HEK293 (cell line): ENCODE measurements at regions not wholly inside any gene's neighbourhood (a gene's known extent, or its start where the extent isn't known, plus 50 kb on each side); places are given as distances from the start of the nearest gene placed in this dataset.

ENCODE experiments used
- CTCF ChIA-PET: fragments of 350-600 bp; formaldehyde crosslinking; extraction: SDS; loops from one replicate; lab custom pipeline; 2021; ENCODE audit warnings: antibody characterized with exemption; lab: Yijun Ruan, JAX
- POLR2A ChIA-PET: fragments of 300-600 bp; formaldehyde crosslinking; extraction: SDS; loops from one replicate; lab custom pipeline; 2020; ENCODE audit warnings: antibody characterized with exemption, inconsistent platforms; lab: Yijun Ruan, JAX
- H3K27ac ChIP-seq: fragments of 200-500 bp; sonication (Bioruptor generic); 2 replicates; pipeline ENCODE4 v1.5.1; 2014; ENCODE audit warnings: low read depth, low read length, control low read depth, inconsistent platforms; ENCODE audit errors: extremely low read depth
- H3K36me3 ChIP-seq, 2 experiments: fragments of 200-500 bp in 1 of 2; sonication (Bioruptor generic) in 1 of 2; 1 replicate in 1 of 2; 2 replicates in 1 of 2; pipeline ENCODE4 v1.5.1; 2014 to 2017; ENCODE audit warnings: inconsistent platforms in 2 of 2, low read length in 2 of 2; ENCODE audit not compliant: control insufficient read depth in 2 of 2, insufficient read depth in 1 of 2
- H3K4me1 ChIP-seq: fragments of 200-500 bp; sonication (Bioruptor generic); 2 replicates; pipeline ENCODE4 v1.5.1; 2014; ENCODE audit warnings: mild to moderate bottlenecking, low read length, inconsistent platforms; ENCODE audit not compliant: control insufficient read depth, insufficient read depth
- H3K4me3 ChIP-seq: 2 replicates; pipeline ENCODE4 v1.5.1; 2011; ENCODE audit warnings: low read depth, mild to moderate bottlenecking, control low read depth, low read length, moderate library complexity
- H3K9me3 ChIP-seq: fragments of 200-500 bp; sonication (Bioruptor generic); 2 replicates; pipeline ENCODE4 v1.5.1; 2014; ENCODE audit warnings: low read depth, low read length, inconsistent platforms; ENCODE audit not compliant: control insufficient read depth, insufficient read depth
- GLI4 ChIP-seq: fragments of 450-650 bp; formaldehyde crosslinking; IDR thresholded peaks from 2 replicates; pipeline ENCODE4 v1.5.1; 2016; ENCODE audit warnings: missing biosample characterization, missing genetic modification characterization
- GLIS1 ChIP-seq: fragments of 450-650 bp; formaldehyde crosslinking; IDR thresholded peaks from 2 replicates; pipeline ENCODE4 v1.5.1; 2016; ENCODE audit warnings: missing biosample characterization, missing genetic modification characterization
- OSR2 ChIP-seq: fragments of 450-650 bp; formaldehyde crosslinking; IDR thresholded peaks from 2 replicates; pipeline ENCODE4 v1.5.1; 2016; ENCODE audit warnings: missing biosample characterization, missing genetic modification characterization
- OVOL3 ChIP-seq: fragments of 450-650 bp; formaldehyde crosslinking; IDR thresholded peaks from 2 replicates; pipeline ENCODE4 v1.5.1; 2016; ENCODE audit warnings: missing biosample characterization, missing genetic modification characterization
- PRDM6 ChIP-seq: fragments of 450-650 bp; formaldehyde crosslinking; IDR thresholded peaks from 2 replicates; pipeline ENCODE4 v1.5.1; 2017; ENCODE audit warnings: missing biosample characterization, missing genetic modification characterization
- ZNF10 ChIP-seq: fragments of 450-650 bp; formaldehyde crosslinking; IDR thresholded peaks from 2 replicates; pipeline ENCODE4 v1.5.1; 2017; ENCODE audit warnings: missing biosample characterization, missing genetic modification characterization
- ZNF140 ChIP-seq: fragments of 450-650 bp; formaldehyde crosslinking; IDR thresholded peaks from 2 replicates; pipeline ENCODE4 v1.5.1; 2016; ENCODE audit warnings: missing biosample characterization, missing genetic modification characterization
- ZNF19 ChIP-seq: fragments of 450-650 bp; formaldehyde crosslinking; IDR thresholded peaks from 2 replicates; pipeline ENCODE4; 2016; ENCODE audit warnings: missing biosample characterization, missing genetic modification characterization, low read depth
- ZNF211 ChIP-seq: fragments of 450-650 bp; formaldehyde crosslinking; IDR thresholded peaks from 2 replicates; pipeline ENCODE4 v1.5.1; 2016; ENCODE audit warnings: low read depth, missing biosample characterization, missing genetic modification characterization
- ZNF23 ChIP-seq: fragments of 450-650 bp; formaldehyde crosslinking; IDR thresholded peaks from 2 replicates; pipeline ENCODE4 v1.5.1; 2016; ENCODE audit warnings: missing biosample characterization, missing genetic modification characterization, borderline replicate concordance
- ZNF274 ChIP-seq, 2 experiments: fragments of 200-500 bp in 1 of 2; fragments of 450-650 bp in 1 of 2; sonication (Bioruptor generic) in 1 of 2; formaldehyde crosslinking in 1 of 2; IDR thresholded peaks; 2 replicates each; pipeline versions ENCODE4 v1.5.1 to v1.6.1; 2014 to 2016; ENCODE audit warnings: borderline replicate concordance in 1 of 2, inconsistent platforms in 1 of 2, low read length in 1 of 2, missing biosample characterization in 1 of 2, missing genetic modification characterization in 1 of 2
- ZNF354C ChIP-seq: fragments of 450-650 bp; formaldehyde crosslinking; IDR thresholded peaks from 2 replicates; pipeline ENCODE4 v1.5.1; 2016; ENCODE audit warnings: missing biosample characterization, missing genetic modification characterization, low read depth, borderline replicate concordance
- ZNF37A ChIP-seq: fragments of 450-650 bp; IDR thresholded peaks from 2 replicates; pipeline ENCODE4 v1.5.1; 2018; ENCODE audit warnings: missing biosample characterization, missing genetic modification characterization
- ZNF610 ChIP-seq: fragments of 450-650 bp; formaldehyde crosslinking; IDR thresholded peaks from 2 replicates; pipeline ENCODE4 v1.5.1; 2016; ENCODE audit warnings: missing biosample characterization, missing genetic modification characterization, borderline replicate concordance
- ZNF624 ChIP-seq: fragments of 450-650 bp; formaldehyde crosslinking; IDR thresholded peaks from 2 replicates; pipeline ENCODE4 v1.5.1; 2017; ENCODE audit warnings: missing biosample characterization, missing genetic modification characterization
- ZNF747 ChIP-seq: fragments of 450-650 bp; formaldehyde crosslinking; IDR thresholded peaks from 2 replicates; pipeline ENCODE4 v1.5.1; 2016; ENCODE audit warnings: missing biosample characterization, missing genetic modification characterization
- ZSCAN23 ChIP-seq: fragments of 450-650 bp; formaldehyde crosslinking; IDR thresholded peaks from 2 replicates; pipeline ENCODE4 v1.5.1; 2016; ENCODE audit warnings: missing biosample characterization, missing genetic modification characterization
- ZSCAN30 ChIP-seq: fragments of 450-650 bp; IDR thresholded peaks from 2 replicates; pipeline ENCODE4 v1.5.1; 2018; ENCODE audit warnings: missing biosample characterization, mild to moderate bottlenecking, missing genetic modification characterization, moderate library complexity
- TF ChIP-seq, protein P1 (sequence below): fragments of 450-650 bp; formaldehyde crosslinking; IDR thresholded peaks from 2 replicates; pipeline ENCODE4 v1.5.1; 2016; ENCODE audit warnings: missing biosample characterization, missing genetic modification characterization
- TF ChIP-seq, protein P2 (sequence below): fragments of 450-650 bp; formaldehyde crosslinking; IDR thresholded peaks from 2 replicates; pipeline ENCODE4 v1.5.1; 2016; ENCODE audit warnings: missing biosample characterization, missing genetic modification characterization
- TF ChIP-seq, protein P3 (sequence below): sonication (generic); formaldehyde crosslinking; IDR thresholded peaks from 2 replicates; pipeline ENCODE4 v1.8.1; 2022; ENCODE audit warnings: mild to moderate bottlenecking, moderate library complexity, missing genetic modification reagents
- TF ChIP-seq, protein P4 (sequence below): fragments of 450-650 bp; formaldehyde crosslinking; IDR thresholded peaks from 2 replicates; pipeline ENCODE4 v1.5.1; 2016; ENCODE audit warnings: missing biosample characterization, missing genetic modification characterization

DNA sequence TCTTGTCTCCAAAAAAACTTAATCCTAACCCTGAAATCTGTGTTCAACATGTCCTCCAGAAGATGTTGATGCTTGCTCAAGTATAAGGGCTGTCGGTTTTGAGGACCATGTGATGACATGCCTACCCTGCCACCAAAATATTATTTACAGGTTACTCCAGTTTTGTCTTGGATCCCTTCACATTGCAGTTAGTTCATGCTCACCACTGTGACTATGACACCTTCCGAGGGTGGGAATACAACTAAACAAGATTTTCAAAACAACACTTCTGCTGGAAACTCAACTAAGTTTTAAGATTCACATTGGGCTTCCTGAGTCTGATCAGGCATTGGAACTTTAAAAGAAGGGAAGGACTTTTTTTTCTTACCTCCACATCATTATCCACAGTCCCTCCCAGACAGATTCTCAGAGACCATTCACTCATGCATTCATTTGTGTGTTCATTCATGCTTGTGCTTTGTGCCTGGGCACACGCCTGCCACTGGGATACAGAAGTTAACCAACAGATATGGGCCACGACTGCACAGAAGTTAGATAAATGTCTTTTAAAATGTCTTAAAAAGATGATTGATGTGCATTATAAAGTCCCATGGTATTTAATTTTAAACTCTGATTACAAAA lies 118.7 kb upstream of the GJE1 start:
- no peaks in the 10 kb centered on the region for H3K4me1 ChIP-seq
- ChIA-PET POLR2A (no interaction called here), CTCF (interaction anchor here (0.6 kb wide), 1 partner anchor 526 kb away, joined by 3 read pairs; no protein-coding TSS in a partner anchor)
- H3K27ac ChIP-seq: no peak overlapping the region
- TF ChIP-seq GLI4 (no peak), ZNF747 (no peak), ZNF140 (tag by site-specific recombination) (no peak), ZNF624 (tag by site-specific recombination) (no peak), ZNF37A (tag by site-specific recombination) (no peak), ZNF10 (no peak), ZNF211 (tag by site-specific recombination) (no peak), ZNF19 (no peak), OSR2 (tag by site-specific recombination) (no peak)
- TF ChIP-seq, protein P1, sequence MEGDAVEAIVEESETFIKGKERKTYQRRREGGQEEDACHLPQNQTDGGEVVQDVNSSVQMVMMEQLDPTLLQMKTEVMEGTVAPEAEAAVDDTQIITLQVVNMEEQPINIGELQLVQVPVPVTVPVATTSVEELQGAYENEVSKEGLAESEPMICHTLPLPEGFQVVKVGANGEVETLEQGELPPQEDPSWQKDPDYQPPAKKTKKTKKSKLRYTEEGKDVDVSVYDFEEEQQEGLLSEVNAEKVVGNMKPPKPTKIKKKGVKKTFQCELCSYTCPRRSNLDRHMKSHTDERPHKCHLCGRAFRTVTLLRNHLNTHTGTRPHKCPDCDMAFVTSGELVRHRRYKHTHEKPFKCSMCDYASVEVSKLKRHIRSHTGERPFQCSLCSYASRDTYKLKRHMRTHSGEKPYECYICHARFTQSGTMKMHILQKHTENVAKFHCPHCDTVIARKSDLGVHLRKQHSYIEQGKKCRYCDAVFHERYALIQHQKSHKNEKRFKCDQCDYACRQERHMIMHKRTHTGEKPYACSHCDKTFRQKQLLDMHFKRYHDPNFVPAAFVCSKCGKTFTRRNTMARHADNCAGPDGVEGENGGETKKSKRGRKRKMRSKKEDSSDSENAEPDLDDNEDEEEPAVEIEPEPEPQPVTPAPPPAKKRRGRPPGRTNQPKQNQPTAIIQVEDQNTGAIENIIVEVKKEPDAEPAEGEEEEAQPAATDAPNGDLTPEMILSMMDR: no peak
- TF ChIP-seq, protein P2, sequence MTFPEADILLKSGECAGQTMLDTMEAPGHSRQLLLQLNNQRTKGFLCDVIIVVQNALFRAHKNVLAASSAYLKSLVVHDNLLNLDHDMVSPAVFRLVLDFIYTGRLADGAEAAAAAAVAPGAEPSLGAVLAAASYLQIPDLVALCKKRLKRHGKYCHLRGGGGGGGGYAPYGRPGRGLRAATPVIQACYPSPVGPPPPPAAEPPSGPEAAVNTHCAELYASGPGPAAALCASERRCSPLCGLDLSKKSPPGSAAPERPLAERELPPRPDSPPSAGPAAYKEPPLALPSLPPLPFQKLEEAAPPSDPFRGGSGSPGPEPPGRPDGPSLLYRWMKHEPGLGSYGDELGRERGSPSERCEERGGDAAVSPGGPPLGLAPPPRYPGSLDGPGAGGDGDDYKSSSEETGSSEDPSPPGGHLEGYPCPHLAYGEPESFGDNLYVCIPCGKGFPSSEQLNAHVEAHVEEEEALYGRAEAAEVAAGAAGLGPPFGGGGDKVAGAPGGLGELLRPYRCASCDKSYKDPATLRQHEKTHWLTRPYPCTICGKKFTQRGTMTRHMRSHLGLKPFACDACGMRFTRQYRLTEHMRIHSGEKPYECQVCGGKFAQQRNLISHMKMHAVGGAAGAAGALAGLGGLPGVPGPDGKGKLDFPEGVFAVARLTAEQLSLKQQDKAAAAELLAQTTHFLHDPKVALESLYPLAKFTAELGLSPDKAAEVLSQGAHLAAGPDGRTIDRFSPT (tag by site-specific recombination): no peak
- TF ChIP-seq, protein P3, sequence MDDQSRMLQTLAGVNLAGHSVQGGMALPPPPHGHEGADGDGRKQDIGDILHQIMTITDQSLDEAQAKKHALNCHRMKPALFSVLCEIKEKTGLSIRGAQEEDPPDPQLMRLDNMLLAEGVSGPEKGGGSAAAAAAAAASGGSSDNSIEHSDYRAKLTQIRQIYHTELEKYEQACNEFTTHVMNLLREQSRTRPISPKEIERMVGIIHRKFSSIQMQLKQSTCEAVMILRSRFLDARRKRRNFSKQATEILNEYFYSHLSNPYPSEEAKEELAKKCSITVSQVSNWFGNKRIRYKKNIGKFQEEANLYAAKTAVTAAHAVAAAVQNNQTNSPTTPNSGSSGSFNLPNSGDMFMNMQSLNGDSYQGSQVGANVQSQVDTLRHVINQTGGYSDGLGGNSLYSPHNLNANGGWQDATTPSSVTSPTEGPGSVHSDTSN (CRISPR knock-in tag): no peak
- no peak overlapping the region for H3K4me3 ChIP-seq
- no peaks in the 10 kb centered on the region for H3K9me3 ChIP-seq
- H3K36me3 ChIP-seq: no peaks in the 10 kb centered on the region

GRCh38 chr6:142013287-142013686 lies 119.4 kb upstream of the GJE1 start:
- Histone ChIP-seq H3K36me3 (no peaks in the 10 kb centered on the region), H3K27ac (no peak overlapping the region), H3K4me1 (no peaks in the 10 kb centered on the region), H3K4me3 (no peak overlapping the region), H3K9me3 (no peaks in the 10 kb centered on the region)
- POLR2A ChIA-PET: no interaction called here
- TF ChIP-seq PRDM6 (tag by site-specific recombination): no peak
- no peak for TF ChIP-seq OVOL3 (tag by site-specific recombination)
- TF ChIP-seq ZSCAN30 (tag by site-specific recombination): no peak
- TF ChIP-seq ZSCAN23 (tag by site-specific recombination): no peak
- TF ChIP-seq, protein P4, sequence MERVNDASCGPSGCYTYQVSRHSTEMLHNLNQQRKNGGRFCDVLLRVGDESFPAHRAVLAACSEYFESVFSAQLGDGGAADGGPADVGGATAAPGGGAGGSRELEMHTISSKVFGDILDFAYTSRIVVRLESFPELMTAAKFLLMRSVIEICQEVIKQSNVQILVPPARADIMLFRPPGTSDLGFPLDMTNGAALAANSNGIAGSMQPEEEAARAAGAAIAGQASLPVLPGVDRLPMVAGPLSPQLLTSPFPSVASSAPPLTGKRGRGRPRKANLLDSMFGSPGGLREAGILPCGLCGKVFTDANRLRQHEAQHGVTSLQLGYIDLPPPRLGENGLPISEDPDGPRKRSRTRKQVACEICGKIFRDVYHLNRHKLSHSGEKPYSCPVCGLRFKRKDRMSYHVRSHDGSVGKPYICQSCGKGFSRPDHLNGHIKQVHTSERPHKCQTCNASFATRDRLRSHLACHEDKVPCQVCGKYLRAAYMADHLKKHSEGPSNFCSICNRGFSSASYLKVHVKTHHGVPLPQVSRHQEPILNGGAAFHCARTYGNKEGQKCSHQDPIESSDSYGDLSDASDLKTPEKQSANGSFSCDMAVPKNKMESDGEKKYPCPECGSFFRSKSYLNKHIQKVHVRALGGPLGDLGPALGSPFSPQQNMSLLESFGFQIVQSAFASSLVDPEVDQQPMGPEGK (tag by site-specific recombination): no peak
- TF ChIP-seq ZNF274 (IDR thresholded peaks at IDR 0.05; ENCODE audit: low read length): no peak
- no peak for TF ChIP-seq ZNF274 (tag by site-specific recombination; IDR thresholded peaks at IDR 0.05; ENCODE audit: borderline replicate concordance)
- no peak for TF ChIP-seq ZNF610 (tag by site-specific recombination)
- no peak for TF ChIP-seq ZNF354C (tag by site-specific recombination)
- TF ChIP-seq ZNF23 (tag by site-specific recombination): no peak
- no peak for TF ChIP-seq GLIS1 (tag by site-specific recombination)
- CTCF ChIA-PET: interaction anchor here (0.6 to 4.5 kb wide), 2 partner anchors 23 to 374 kb away, joined by 5 to 21 read pairs; no protein-coding TSS in a partner anchor
